ENCODE measurements at regions not wholly inside any gene's neighbourhood (a gene's known extent, or its start where the extent isn't known, plus 50 kb on each side); places are given as distances from the start of the nearest gene placed in this dataset.

DNA sequence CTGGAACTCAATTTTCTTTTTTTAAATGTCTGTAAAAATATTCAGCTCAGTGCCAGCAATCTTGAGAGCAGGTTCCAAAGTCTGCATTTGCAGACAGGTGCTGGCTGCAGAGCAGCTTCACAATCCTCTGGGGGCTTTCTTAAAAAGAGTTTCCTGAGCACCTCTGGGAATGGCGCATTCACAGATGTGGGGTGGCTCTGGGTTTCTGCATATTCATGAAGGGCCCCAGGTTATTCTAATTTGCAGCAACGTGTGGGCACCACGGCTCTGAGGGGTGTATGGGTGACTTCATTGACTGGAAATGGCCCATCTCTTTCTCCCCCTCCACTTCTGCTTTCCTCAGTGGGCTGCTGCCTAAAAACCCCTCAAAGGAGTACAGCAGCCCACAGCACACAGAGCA, 225.0 kb upstream of the APCDD1 start:
- TF ChIP-seq, protein P1, sequence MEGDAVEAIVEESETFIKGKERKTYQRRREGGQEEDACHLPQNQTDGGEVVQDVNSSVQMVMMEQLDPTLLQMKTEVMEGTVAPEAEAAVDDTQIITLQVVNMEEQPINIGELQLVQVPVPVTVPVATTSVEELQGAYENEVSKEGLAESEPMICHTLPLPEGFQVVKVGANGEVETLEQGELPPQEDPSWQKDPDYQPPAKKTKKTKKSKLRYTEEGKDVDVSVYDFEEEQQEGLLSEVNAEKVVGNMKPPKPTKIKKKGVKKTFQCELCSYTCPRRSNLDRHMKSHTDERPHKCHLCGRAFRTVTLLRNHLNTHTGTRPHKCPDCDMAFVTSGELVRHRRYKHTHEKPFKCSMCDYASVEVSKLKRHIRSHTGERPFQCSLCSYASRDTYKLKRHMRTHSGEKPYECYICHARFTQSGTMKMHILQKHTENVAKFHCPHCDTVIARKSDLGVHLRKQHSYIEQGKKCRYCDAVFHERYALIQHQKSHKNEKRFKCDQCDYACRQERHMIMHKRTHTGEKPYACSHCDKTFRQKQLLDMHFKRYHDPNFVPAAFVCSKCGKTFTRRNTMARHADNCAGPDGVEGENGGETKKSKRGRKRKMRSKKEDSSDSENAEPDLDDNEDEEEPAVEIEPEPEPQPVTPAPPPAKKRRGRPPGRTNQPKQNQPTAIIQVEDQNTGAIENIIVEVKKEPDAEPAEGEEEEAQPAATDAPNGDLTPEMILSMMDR (IDR thresholded peaks at IDR 0.05; ENCODE audit: poor library complexity), result no peak
- no peak for TF ChIP-seq EZH2phosphoT487 (IDR thresholded peaks at IDR 0.05; ENCODE audit: low read depth, severe bottlenecking, unreplicated experiment)

All from hepatocyte (in vitro differentiated cells).